ENCODE measurements at regions not wholly inside any gene's neighbourhood (a gene's known extent, or its start where the extent isn't known, plus 50 kb on each side); places are given as distances from the start of the nearest gene placed in this dataset.

GRCh38 chr14:61608245-61609165 lies 86.8 kb upstream of the HIF1A start:
- Histone ChIP-seq H3K27me3 (replicated peaks in 1 of 4; ENCODE audit: control insufficient read depth in 3 of 4, extremely low read depth in 1 of 4, insufficient read depth in 3 of 4, low read length in 3 of 4) (no peaks in the 10 kb centered on the region), H2BK15ac (ENCODE audit: low read length) (peak overlapping the region; percentile 99; the same call in 1 of the 2 replicates), H3K4ac (replicated peaks; ENCODE audit: insufficient read length, low read depth, low read length) (no peak overlapping the region), H3K4me3 (ENCODE audit: extremely low read depth in 1 of 4, insufficient read depth in 2 of 4, low read depth in 3 of 4, low read length in 4 of 4) (peak overlapping the region in 1 of 4 experiments; percentile 21; a peak in 3 of 8 replicates), H3K79me1 (ENCODE audit: low read depth, low read length) (no peaks in the 10 kb centered on the region), H3K79me2 (ENCODE audit: control insufficient read depth in 1 of 2, insufficient read depth in 2 of 2, low read length in 2 of 2) (no peaks in the 10 kb centered on the region), H2BK5ac (ENCODE audit: low read depth, low read length) (peak overlapping the region; percentile 71; the same call in 1 of the 2 replicates), H3K9me3 (ENCODE audit: insufficient read depth in 2 of 2, low read depth in 1 of 2, low read length in 1 of 2) (no peaks in the 10 kb centered on the region), H2AFZ (ENCODE audit: low read length) (no peak overlapping the region), H2AK5ac (ENCODE audit: low read depth, low read length) (peak overlapping the region; percentile 42; the same call in 1 of the 2 replicates), H2BK20ac (ENCODE audit: low read length) (peak overlapping the region; percentile 96; the same call in 1 of the 2 replicates), H2BK12ac (ENCODE audit: low read depth, low read length) (peak overlapping the region; percentile 98), H4K8ac (ENCODE audit: extremely low read depth, insufficient read depth, low read length) (no peak overlapping the region; the same call in 1 of the 2 replicates), H3K18ac (ENCODE audit: extremely low read depth, low read length) (peak overlapping the region; percentile 42; the same call in 1 of the 2 replicates), H3K36me3 (ENCODE audit: control insufficient read depth in 2 of 4, insufficient read depth in 4 of 4, low read length in 3 of 4) (no peaks in the 10 kb centered on the region), H3K14ac (ENCODE audit: insufficient read length) (no peak overlapping the region), H3K23me2 (ENCODE audit: low read depth, low read length) (no peaks in the 10 kb centered on the region; the same call in 1 of the 2 replicates), H4K5ac (ENCODE audit: insufficient read length, low read depth, low read length) (no peak overlapping the region), H3K23ac (ENCODE audit: insufficient read length) (no peak overlapping the region), H3K9ac (replicated peaks in 1 of 4; ENCODE audit: extremely low read depth in 1 of 4, low read depth in 3 of 4, low read length in 3 of 4) (no peak overlapping the region), H4K20me1 (replicated peaks in 1 of 2; ENCODE audit: control insufficient read depth in 1 of 2, insufficient read depth in 2 of 2, low read length in 2 of 2) (no peaks in the 10 kb centered on the region), H3K27ac (ENCODE audit: low read depth, low read length) (no peak overlapping the region), H3K56ac (replicated peaks; ENCODE audit: insufficient read length, low read depth, low read length) (no peak overlapping the region), H3K4me2 (ENCODE audit: insufficient read depth in 1 of 2, low read depth in 2 of 2, low read length in 2 of 2) (peak overlapping the region; percentile 50 to 72; a peak in 2 of 4 replicates), H2BK120ac (replicated peaks; ENCODE audit: low read depth, low read length) (no peak overlapping the region), H3K4me1 (replicated peaks in 1 of 4; ENCODE audit: control insufficient read depth in 3 of 4, insufficient read depth in 4 of 4, low read length in 3 of 4) (peaks cover 18 to 27% (median 21%) of the 10 kb centered on the region in 4 experiments), H4K91ac (replicated peaks; ENCODE audit: insufficient read length, low read length) (no peak overlapping the region)
- FAIRE-seq (no peak), DNase-seq (ENCODE audit: low read depth in 1 of 2, low spot score in 2 of 2) (no peak)
- 54% methylated on average over 8 of the region's 8 CpGs; no CpG with 5 or more reads in 1 of the 2 experiments for WGBS, 2 experiments (ENCODE audit: extremely low coverage in 1 of 2, insufficient coverage in 1 of 2, insufficient read length in 1 of 2, insufficient replicate concordance in 2 of 2, low coverage in 1 of 2, low lambda C conversion rate in 2 of 2, missing lambda C conversion rate in 1 of 2)
- TF ChIP-seq CEBPB (IDR thresholded peaks at IDR 0.05; ENCODE audit: low read depth, low read length) (no peak), SUZ12 (IDR thresholded peaks at IDR 0.05; ENCODE audit: low read length) (no peak), EP300 (IDR thresholded peaks at IDR 0.05; ENCODE audit: borderline replicate concordance in 1 of 2, low read depth in 2 of 2, low read length in 2 of 2) (no peak)
- CTCF ChIA-PET (ENCODE audit: partially characterized antibody) = interaction anchor here (0.7 to 1.8 kb wide), 11 partner anchors 9 to 229 kb away, joined by 3 to 6 read pairs (median 4); no protein-coding TSS in a partner anchor
- POLR2A ChIA-PET (ENCODE audit: partially characterized antibody) = interaction anchor here (0.6 to 3.5 kb wide), 6 partner anchors 19 to 153 kb away, joined by 3 to 23 read pairs (median 4); partner anchors contain the start of genes HIF1A and SNAPC1

All from H1 (cell line).